ENCODE measurements at regions not wholly inside any gene's neighbourhood (a gene's known extent, or its start where the extent isn't known, plus 50 kb on each side); places are given as distances from the start of the nearest gene placed in this dataset.

DNA sequence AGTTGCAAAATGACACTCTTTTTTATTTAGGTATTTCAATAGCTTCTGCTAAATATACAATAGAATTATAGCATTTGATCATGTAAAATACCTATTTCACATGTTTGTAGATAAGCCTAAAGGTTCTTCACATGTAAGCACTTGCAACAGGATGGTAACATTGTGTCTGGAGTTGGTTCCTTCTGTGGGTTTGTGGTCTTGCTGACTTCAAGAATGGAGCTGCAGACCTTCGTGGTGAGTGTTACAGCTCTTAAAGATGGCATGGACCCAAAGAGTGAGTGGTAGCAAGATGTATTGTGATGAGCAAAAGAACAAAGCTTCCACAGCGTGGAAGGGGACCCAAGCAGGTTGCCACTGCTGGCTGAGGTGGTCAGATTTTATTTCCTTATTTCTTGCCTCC is 246.4 kb upstream of the PDGFD start:
- DNase-seq (ENCODE audit: low read depth) (no peak), FAIRE-seq (no peak)
- Histone ChIP-seq H3K36me3 (ENCODE audit: control insufficient read depth, insufficient read depth, low read length) (no peaks in the 10 kb centered on the region), H3K27me3 (ENCODE audit: control insufficient read depth, insufficient read depth, low read length) (no peaks in the 10 kb centered on the region), H3K4me3 (ENCODE audit: low read depth, low read length) (no peak overlapping the region)
- TF ChIP-seq, protein P1, sequence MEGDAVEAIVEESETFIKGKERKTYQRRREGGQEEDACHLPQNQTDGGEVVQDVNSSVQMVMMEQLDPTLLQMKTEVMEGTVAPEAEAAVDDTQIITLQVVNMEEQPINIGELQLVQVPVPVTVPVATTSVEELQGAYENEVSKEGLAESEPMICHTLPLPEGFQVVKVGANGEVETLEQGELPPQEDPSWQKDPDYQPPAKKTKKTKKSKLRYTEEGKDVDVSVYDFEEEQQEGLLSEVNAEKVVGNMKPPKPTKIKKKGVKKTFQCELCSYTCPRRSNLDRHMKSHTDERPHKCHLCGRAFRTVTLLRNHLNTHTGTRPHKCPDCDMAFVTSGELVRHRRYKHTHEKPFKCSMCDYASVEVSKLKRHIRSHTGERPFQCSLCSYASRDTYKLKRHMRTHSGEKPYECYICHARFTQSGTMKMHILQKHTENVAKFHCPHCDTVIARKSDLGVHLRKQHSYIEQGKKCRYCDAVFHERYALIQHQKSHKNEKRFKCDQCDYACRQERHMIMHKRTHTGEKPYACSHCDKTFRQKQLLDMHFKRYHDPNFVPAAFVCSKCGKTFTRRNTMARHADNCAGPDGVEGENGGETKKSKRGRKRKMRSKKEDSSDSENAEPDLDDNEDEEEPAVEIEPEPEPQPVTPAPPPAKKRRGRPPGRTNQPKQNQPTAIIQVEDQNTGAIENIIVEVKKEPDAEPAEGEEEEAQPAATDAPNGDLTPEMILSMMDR (IDR thresholded peaks at IDR 0.05; ENCODE audit: insufficient read depth, low read length, severe bottlenecking): no peak

DNA sequence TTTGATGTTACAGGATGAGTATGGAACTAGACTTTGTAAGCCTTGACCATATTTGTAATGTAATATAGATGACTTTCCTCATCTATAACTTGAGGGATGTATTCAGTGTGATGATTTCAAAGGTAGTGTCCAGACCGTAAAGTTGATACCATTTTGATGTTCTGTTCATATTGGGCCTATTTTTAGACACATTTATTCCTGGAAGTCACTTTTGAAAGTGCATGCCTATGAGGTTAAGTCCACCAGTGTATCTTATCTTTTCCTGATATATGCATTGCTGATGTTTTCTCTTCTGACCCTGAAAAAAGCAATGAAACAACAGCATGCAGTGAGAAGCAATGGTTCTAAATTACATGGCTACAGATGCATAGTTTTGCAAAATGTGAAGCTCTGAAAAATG is 244.7 kb upstream of the PDGFD start:
- no peaks in the 10 kb centered on the region for H3K36me3 ChIP-seq (ENCODE audit: control insufficient read depth, insufficient read depth, low read length)
- TF ChIP-seq, protein P1 (IDR thresholded peaks at IDR 0.05; ENCODE audit: insufficient read depth, low read length, severe bottlenecking): no peak
- H3K27me3 ChIP-seq (ENCODE audit: control insufficient read depth, insufficient read depth, low read length): no peaks in the 10 kb centered on the region
- DNase-seq (ENCODE audit: low read depth) (no peak), FAIRE-seq (no peak)
- no peak overlapping the region for H3K4me3 ChIP-seq (ENCODE audit: low read depth, low read length)

DNA sequence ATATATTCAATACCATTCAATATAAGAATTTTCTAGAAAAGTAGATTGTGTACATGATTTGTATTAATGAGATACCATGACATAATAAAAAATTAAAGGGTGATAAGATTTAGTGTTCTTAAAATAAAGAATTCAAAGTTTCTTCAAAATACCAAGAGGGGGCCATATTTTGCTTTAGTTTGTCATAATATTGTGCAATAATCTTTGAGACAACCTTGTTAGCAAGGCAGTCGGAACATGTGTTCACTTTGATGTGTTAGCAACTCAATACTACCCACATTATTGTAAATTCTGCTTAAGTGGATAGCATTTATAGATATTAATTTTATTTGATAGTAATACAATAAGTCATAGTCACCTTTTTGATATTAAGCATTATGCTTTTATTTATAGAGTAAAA is 241.3 kb upstream of the PDGFD start:
- TF ChIP-seq, protein P1 (IDR thresholded peaks at IDR 0.05; ENCODE audit: insufficient read depth, low read length, severe bottlenecking): no peak
- Histone ChIP-seq H3K27me3 (ENCODE audit: control insufficient read depth, insufficient read depth, low read length) (no peaks in the 10 kb centered on the region), H3K36me3 (ENCODE audit: control insufficient read depth, insufficient read depth, low read length) (no peaks in the 10 kb centered on the region), H3K4me3 (ENCODE audit: low read depth, low read length) (no peak overlapping the region)
- FAIRE-seq (no peak), DNase-seq (ENCODE audit: low read depth) (no peak)

DNA sequence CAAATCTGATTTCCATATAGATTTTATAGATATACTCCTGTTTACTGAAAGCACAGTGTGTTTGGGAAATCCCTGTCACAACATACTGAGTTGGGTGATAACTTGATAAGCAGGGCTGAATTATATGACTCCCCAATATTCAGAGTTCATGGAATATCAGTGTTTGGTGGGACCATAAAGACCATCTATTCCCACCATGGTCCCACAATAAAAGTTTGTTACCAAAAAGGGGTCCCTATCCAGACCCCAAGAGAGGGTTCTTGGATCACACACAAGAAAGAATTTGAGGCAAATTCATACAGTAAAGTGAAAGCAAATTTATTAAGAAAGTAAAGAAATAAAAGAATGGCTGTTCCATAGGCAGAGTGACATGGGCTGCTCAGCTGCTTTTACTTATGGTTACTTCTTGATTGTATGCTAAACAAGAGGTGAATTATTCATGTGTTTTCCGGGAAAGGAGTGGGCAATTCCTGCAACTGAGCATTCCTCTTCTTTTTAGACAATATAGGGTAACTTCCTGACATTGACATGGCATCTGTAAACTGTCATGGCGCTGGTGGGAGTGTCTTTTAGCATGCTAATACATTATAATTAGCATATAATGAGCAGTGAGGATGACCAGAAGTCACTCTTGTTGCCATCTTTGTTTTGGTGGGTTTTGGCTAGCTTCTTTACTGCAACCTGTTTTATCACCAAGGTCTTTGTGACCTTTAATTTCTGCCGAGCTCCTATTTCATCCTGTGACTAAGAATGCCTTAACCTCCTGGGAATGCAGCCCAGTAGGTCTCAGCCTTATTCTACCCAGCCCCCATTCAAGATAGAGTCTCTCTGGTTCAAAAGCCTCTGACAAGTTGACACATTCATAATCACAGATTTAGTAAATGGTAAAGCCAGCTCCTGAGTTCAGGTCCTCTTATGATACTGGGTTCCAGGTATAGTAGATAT is 240.6 kb upstream of the PDGFD start:
- Histone ChIP-seq H3K27me3 (ENCODE audit: control insufficient read depth, insufficient read depth, low read length) (no peaks in the 10 kb centered on the region), H3K36me3 (ENCODE audit: control insufficient read depth, insufficient read depth, low read length) (no peaks in the 10 kb centered on the region), H3K4me3 (ENCODE audit: low read depth, low read length) (no peak overlapping the region)
- TF ChIP-seq, protein P1 (IDR thresholded peaks at IDR 0.05; ENCODE audit: insufficient read depth, low read length, severe bottlenecking): no peak
- FAIRE-seq (no peak), DNase-seq (ENCODE audit: low read depth) (peak; percentile 66)

DNA sequence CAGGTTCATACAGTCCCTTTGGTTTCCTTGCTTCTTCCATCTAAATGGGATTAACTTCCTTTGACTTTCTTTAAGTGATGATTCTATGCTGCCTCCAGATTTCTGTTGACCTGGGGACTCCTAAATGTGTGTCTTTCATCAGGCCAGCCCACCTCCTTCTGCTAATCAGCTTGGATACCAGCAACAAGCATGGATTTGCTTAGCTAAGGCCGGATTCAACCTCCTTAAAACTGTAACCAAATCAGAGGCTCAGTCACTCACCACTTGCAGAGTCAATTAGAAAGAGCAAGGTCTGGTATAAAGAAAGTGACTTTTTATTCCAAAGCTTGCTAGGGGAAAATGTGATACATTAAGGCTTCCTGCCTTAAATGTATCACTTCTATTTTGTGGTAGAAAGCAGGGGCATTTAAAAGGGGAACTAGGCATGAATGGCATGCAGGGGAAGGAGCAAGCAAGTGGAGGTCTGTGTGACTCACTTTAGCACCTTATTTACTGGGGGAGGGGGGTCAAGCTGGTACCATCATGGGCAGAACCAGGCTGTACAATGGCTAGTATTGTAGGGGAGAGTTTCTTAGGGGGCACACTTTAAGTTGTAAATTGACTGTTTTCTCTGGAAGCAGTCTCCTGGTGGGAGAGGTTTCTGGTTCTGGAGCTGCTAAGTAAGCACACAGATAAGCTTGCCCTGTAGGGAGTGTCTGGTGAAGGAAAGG is 239.0 kb upstream of the PDGFD start:
- no peaks in the 10 kb centered on the region for H3K36me3 ChIP-seq (ENCODE audit: control insufficient read depth, insufficient read depth, low read length)
- TF ChIP-seq, protein P1 (IDR thresholded peaks at IDR 0.05; ENCODE audit: insufficient read depth, low read length, severe bottlenecking): no peak
- FAIRE-seq: no peak
- no peaks in the 10 kb centered on the region for H3K27me3 ChIP-seq (ENCODE audit: control insufficient read depth, insufficient read depth, low read length)
- H3K4me3 ChIP-seq (ENCODE audit: low read depth, low read length): no peak overlapping the region
- no peak for DNase-seq (ENCODE audit: low read depth)

All from bronchial epithelial cell (primary cell).